ENCODE measurements at regions not wholly inside any gene's neighbourhood (a gene's known extent, or its start where the extent isn't known, plus 50 kb on each side); places are given as distances from the start of the nearest gene placed in this dataset.
"Not testable (repeated sequence)": the region's sequence is repeated elsewhere in the genome, so short reads cannot be mapped to it uniquely, and the experiment has no call there.

DNA sequence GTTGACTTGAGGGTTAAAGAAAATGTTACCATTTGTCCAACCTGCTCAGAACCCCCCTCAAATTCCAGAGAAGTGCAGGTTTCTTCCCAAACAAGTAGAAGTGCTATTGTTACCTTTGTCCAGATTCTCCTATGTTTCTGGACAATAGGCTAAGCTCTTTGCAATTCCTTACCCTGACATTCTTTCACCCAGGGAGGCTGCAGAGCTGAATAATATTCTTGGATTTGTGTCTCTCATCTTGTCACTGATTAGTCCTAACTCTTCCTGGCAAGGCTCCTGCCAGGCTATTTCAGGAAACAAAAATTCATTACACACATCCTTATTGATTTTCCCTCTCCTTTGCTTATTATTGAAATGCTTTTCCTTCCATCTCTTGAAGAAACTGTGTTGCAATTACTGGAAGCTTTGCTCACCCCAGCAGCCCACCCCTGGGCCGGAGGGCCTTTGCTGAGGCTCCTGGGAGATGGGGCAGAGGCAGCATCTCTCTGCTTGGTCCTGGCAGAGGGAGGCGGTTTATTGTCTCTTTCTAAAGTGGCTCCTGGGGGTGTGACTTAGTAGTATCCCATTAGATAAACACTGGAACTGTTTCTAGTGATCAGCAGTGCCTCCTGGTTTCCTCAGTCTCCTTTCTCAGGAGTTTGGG, 207.5 kb upstream of the PELI2 start:
- TF ChIP-seq POLR2A (IDR thresholded peaks at IDR 0.05; ENCODE audit: low read depth, low read length) = no peak
- no peak for TF ChIP-seq TAF1 (IDR thresholded peaks at IDR 0.05; ENCODE audit: borderline replicate concordance, low read depth, low read length)
- TF ChIP-seq POLR2AphosphoS5 (IDR thresholded peaks at IDR 0.05; ENCODE audit: low read depth, low read length) = no peak
- DNase-seq (ENCODE audit: insufficient read length) (no peak), FAIRE-seq (no peak)

DNA sequence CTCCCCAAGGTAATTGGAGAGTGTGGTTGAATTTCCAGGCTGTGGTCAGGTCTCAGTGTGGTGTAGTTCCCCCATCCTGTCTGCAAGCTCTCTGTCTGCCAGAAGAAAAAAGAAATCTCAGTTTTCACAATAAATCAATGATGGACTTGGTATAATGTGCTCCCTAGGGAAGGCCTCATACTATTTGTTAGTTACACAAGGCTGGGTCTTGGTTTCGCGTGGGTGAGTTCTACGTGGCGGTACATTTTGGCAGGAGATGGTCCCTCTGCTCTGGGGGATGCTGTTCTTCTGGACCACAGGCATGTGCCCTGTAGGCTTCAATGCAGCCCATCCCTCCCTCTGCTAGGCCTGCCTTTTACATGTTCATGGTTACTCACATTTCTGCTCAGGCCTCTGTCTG, 206.4 kb upstream of the PELI2 start:
- no peak for FAIRE-seq
- TF ChIP-seq TAF1 (IDR thresholded peaks at IDR 0.05; ENCODE audit: borderline replicate concordance, low read depth, low read length) (no peak), POLR2AphosphoS5 (IDR thresholded peaks at IDR 0.05; ENCODE audit: low read depth, low read length) (no peak), POLR2A (IDR thresholded peaks at IDR 0.05; ENCODE audit: low read depth, low read length) (no peak)
- DNase-seq (ENCODE audit: insufficient read length) = no peak

DNA sequence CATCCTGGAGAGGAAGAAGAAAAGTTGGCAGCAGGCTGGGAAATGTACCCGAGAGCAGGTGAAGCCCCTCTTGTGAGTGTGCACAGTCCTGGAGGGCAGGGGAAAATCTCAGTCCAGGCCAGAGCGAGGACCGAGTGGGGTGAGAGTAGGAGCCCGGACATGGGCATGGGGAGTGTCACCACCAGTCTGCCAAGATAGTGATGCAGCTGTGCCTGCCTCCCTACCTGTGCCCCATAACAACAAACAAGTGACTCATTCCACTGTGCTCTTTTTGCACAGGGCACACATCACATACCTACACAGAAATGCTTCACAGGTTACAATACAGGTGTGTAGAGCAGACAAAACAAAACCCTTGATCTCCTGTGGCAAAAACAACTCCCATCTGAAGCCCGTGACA, 205.9 kb upstream of the PELI2 start:
- no peak for DNase-seq (ENCODE audit: insufficient read length)
- FAIRE-seq = no peak
- TF ChIP-seq POLR2AphosphoS5 (IDR thresholded peaks at IDR 0.05; ENCODE audit: low read depth, low read length) = no peak
- no peak for TF ChIP-seq POLR2A (IDR thresholded peaks at IDR 0.05; ENCODE audit: low read depth, low read length)
- no peak for TF ChIP-seq TAF1 (IDR thresholded peaks at IDR 0.05; ENCODE audit: borderline replicate concordance, low read depth, low read length)

DNA sequence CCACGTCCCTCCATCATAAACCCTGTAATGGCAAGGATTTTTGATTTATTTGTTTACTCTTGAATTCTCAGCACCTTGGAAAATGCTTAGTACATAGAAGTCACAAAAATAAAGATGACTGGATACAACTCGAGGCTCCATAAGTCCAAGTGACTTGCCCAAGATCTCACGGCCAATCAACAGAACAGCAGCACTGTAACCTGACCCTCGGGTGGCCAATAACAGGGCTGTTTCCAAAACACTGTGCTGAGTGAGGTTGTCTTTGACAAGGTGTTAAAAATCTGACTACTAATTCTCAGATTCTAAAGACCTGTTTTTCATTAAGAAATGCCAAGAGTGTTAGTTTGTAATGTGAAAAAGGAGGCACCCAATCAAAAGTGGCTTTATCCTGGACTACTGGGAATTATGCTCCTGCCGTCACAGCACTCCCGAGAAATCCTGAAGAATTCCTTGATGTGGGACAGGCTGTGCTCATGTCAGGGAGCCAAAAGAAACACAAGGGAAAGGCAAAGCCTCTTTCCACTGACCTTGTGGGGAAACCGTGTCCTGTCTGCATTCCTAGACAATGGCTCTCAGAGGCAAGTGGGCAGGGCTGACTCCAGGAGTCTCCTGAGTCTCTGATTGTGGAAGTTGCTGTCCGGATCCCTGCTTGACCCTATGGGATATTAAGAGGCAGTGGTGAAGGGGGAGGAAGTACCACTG, 204.7 kb upstream of the PELI2 start:
- TF ChIP-seq TAF1 (IDR thresholded peaks at IDR 0.05; ENCODE audit: borderline replicate concordance, low read depth, low read length) (no peak), POLR2A (IDR thresholded peaks at IDR 0.05; ENCODE audit: low read depth, low read length) (no peak), POLR2AphosphoS5 (IDR thresholded peaks at IDR 0.05; ENCODE audit: low read depth, low read length) (no peak)
- peak; percentile 44 for FAIRE-seq
- no peak for DNase-seq (ENCODE audit: insufficient read length)

DNA sequence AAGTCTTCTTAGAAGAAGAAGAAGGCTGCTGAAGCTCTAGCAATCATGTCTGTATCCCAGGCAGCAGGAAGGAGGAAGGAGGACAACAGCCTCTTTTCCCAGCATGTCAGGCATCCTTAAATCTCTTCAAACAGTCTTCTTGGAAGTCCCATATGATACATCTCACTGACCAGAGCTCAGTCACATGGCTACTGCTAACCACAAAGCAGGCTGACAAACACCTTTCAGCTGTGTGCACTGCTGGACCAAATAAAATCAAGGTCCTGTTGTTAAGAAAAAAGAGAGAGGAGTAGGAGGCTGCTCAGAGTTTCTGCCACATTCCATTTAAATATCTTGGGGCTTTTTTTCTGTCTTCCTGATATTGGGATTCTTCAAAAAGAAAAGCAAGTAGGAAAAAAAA, 203.4 kb upstream of the PELI2 start:
- no peak for DNase-seq (ENCODE audit: insufficient read length)
- no peak for FAIRE-seq
- TF ChIP-seq POLR2AphosphoS5 (IDR thresholded peaks at IDR 0.05; ENCODE audit: low read depth, low read length) (no peak), POLR2A (IDR thresholded peaks at IDR 0.05; ENCODE audit: low read depth, low read length) (no peak), TAF1 (IDR thresholded peaks at IDR 0.05; ENCODE audit: borderline replicate concordance, low read depth, low read length) (no peak)

GRCh38 chr14:55915456-55915855, 202.8 kb upstream of the PELI2 start:
- FAIRE-seq (no peak), DNase-seq (ENCODE audit: insufficient read length) (no peak)
- TF ChIP-seq TAF1 (IDR thresholded peaks at IDR 0.05; ENCODE audit: borderline replicate concordance, low read depth, low read length) (no peak), POLR2A (IDR thresholded peaks at IDR 0.05; ENCODE audit: low read depth, low read length) (no peak), POLR2AphosphoS5 (IDR thresholded peaks at IDR 0.05; ENCODE audit: low read depth, low read length) (no peak)

- DNase-seq (ENCODE audit: insufficient read length); FAIRE-seq: not testable (repeated sequence)
Measured at GRCh38 chr14:55919800-55920199, 198.4 kb upstream of the PELI2 start.

DNA sequence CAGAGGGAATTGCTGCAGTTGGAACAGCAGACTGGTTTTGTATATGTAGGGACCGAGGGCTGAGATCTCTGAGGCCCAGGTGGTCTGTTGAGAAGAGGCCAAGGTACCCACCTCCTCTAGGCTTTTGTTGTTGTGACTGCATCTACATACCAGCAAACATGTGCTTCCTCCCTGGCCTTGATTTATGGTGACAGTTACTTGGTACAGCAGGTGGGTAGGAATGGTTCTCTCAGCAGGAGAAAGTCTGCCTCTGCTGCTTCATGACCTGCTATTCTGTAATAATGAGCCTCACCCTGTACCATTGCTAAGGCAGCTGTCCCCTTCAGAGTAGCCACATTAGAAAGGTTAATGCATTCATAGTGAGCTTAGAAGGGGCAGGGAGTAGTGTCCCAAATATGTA, 196.7 kb upstream of the PELI2 start:
- FAIRE-seq (no peak), DNase-seq (ENCODE audit: insufficient read length) (no peak)
- TF ChIP-seq TAF1 (IDR thresholded peaks at IDR 0.05; ENCODE audit: borderline replicate concordance, low read depth, low read length) (no peak), POLR2AphosphoS5 (IDR thresholded peaks at IDR 0.05; ENCODE audit: low read depth, low read length) (no peak), POLR2A (IDR thresholded peaks at IDR 0.05; ENCODE audit: low read depth, low read length) (no peak)

GRCh38 chr14:55926007-55926406, 192.2 kb upstream of the PELI2 start:
- FAIRE-seq = no peak

DNA sequence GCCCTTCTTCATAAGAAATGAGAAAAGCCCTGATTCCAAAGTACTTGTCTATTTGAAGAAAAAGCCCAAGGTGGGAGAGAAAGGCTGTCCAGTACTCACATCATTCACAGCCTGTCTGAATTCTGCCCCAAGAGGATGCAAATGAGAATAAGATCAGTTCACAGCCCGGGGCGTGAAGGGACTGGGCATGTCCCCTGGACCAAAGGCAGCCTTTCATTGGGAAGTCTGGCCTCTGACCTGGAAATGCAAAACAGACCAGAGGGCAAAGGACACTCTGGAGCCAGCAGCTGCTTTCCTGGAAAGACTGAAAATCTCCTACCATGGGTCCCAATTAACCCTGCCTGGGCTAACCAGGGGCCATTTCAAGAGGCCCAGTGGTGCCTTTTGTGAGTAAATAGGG, 191.2 kb upstream of the PELI2 start:
- no peak for FAIRE-seq
- TF ChIP-seq POLR2AphosphoS5 (IDR thresholded peaks at IDR 0.05; ENCODE audit: low read depth, low read length) = no peak
- no peak for TF ChIP-seq POLR2A (IDR thresholded peaks at IDR 0.05; ENCODE audit: low read depth, low read length)
- no peak for TF ChIP-seq TAF1 (IDR thresholded peaks at IDR 0.05; ENCODE audit: borderline replicate concordance, low read depth, low read length)
- DNase-seq (ENCODE audit: insufficient read length) = no peak

More at GRCh38 chr14:55926007-55926406, 192.2 kb upstream of the PELI2 start:
- DNase-seq (ENCODE audit: insufficient read length) = no peak
- no peak for TF ChIP-seq POLR2A (IDR thresholded peaks at IDR 0.05; ENCODE audit: low read depth, low read length)
- TF ChIP-seq POLR2AphosphoS5 (IDR thresholded peaks at IDR 0.05; ENCODE audit: low read depth, low read length) = no peak
- no peak for TF ChIP-seq TAF1 (IDR thresholded peaks at IDR 0.05; ENCODE audit: borderline replicate concordance, low read depth, low read length)

- no peak for FAIRE-seq
- TF ChIP-seq POLR2AphosphoS5 (IDR thresholded peaks at IDR 0.05; ENCODE audit: low read depth, low read length) (no peak), POLR2A (IDR thresholded peaks at IDR 0.05; ENCODE audit: low read depth, low read length) (no peak), TAF1 (IDR thresholded peaks at IDR 0.05; ENCODE audit: borderline replicate concordance, low read depth, low read length) (no peak)
- DNase-seq (ENCODE audit: insufficient read length) = no peak
Measured at GRCh38 chr14:55928276-55928675, 189.9 kb upstream of the PELI2 start.

DNA sequence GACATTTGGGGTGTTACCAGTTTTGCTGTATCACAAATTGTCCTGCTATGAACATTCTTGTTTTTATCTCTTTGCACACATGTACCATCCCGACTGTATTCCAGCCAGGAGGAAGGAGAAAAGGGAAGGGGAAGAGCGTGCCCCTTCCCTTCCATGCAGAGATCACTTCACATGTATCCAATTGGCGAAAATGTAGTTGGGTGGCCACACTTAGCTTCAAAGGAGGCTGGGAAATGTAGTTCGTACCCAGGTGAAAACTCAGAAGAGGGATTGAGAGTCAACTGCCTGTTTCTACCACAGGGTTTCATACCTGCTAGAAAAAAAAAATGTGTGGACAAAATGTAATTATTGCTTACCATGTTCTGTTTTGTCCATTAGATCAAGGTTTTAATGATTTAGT, 189.1 kb upstream of the PELI2 start:
- TF ChIP-seq TAF1 (IDR thresholded peaks at IDR 0.05; ENCODE audit: borderline replicate concordance, low read depth, low read length) (no peak), POLR2A (IDR thresholded peaks at IDR 0.05; ENCODE audit: low read depth, low read length) (no peak), POLR2AphosphoS5 (IDR thresholded peaks at IDR 0.05; ENCODE audit: low read depth, low read length) (no peak)
- DNase-seq (ENCODE audit: insufficient read length) (no peak), FAIRE-seq (no peak)
